NT2/D1 (cell line): ENCODE measurements at regions not wholly inside any gene's neighbourhood (a gene's known extent, or its start where the extent isn't known, plus 50 kb on each side); places are given as distances from the start of the nearest gene placed in this dataset.

ENCODE experiments used
- DNase-seq: peaks from one replicate; pipeline ENCODE4 v3.0.0-alpha.2; 2011; ENCODE audit warnings: low read depth, low spot score
- H3K27me3 ChIP-seq: 2 replicates; pipeline ENCODE4 v1.6.0; 2011; ENCODE audit warnings: mild to moderate bottlenecking; ENCODE audit not compliant: insufficient read length, insufficient read depth
- H3K36me3 ChIP-seq: 2 replicates; pipeline ENCODE4 v1.6.1; 2011; ENCODE audit warnings: mild to moderate bottlenecking, low read length, mixed read lengths; ENCODE audit not compliant: insufficient read depth, insufficient read length
- H3K4me1 ChIP-seq: 2 replicates; pipeline ENCODE4 v1.5.1; 2011; ENCODE audit not compliant: insufficient read depth, insufficient read length
- H3K4me3 ChIP-seq: 2 replicates; pipeline ENCODE4 v1.5.1; 2011; ENCODE audit warnings: low read depth; ENCODE audit not compliant: insufficient read length
- H3K9ac ChIP-seq: 2 replicates; pipeline ENCODE4 v1.6.0; 2011; ENCODE audit warnings: low read depth; ENCODE audit not compliant: insufficient read length
- H3K9me3 ChIP-seq: 2 replicates; pipeline ENCODE4 v1.5.1; 2011; ENCODE audit warnings: mild to moderate bottlenecking, low read length; ENCODE audit not compliant: insufficient read depth
- SUZ12 ChIP-seq: IDR thresholded peaks from 2 replicates; pipeline ENCODE4 v1.6.1; 2011; ENCODE audit not compliant: insufficient read length, insufficient read depth; ENCODE audit errors: extremely low read depth
- YY1 ChIP-seq: IDR thresholded peaks from 2 replicates; pipeline ENCODE4 v1.6.1; 2011; ENCODE audit not compliant: insufficient read length, insufficient read depth
- ZNF274 ChIP-seq: IDR thresholded peaks from 2 replicates; pipeline ENCODE4 v1.6.1; 2011; ENCODE audit warnings: mild to moderate bottlenecking, low read depth, low read length

GRCh38 chr18:30527917-30528316 is 514.6 kb downstream of the DSC3 start:
- Histone ChIP-seq H3K4me3 (no peak overlapping the region), H3K9ac (no peak overlapping the region), H3K4me1 (no peaks in the 10 kb centered on the region), H3K36me3 (no peaks in the 10 kb centered on the region), H3K9me3 (no peaks in the 10 kb centered on the region), H3K27me3 (no peaks in the 10 kb centered on the region)
- TF ChIP-seq ZNF274, result no peak
- no peak for TF ChIP-seq SUZ12
- no peak for TF ChIP-seq YY1
- no peak for DNase-seq

- H3K9me3 ChIP-seq, result no peaks in the 10 kb centered on the region
Observed at GRCh38 chr18:30527226-30527625, 515.3 kb downstream of the DSC3 start.

GRCh38 chr18:30522288-30522929 is 520.1 kb downstream of the DSC3 start:
- peak; percentile 0 for DNase-seq
- H3K9ac ChIP-seq, result no peak overlapping the region
- no peaks in the 10 kb centered on the region for H3K36me3 ChIP-seq
- H3K4me1 ChIP-seq, result no peaks in the 10 kb centered on the region
- no peaks in the 10 kb centered on the region for H3K9me3 ChIP-seq
- no peak for TF ChIP-seq YY1
- TF ChIP-seq SUZ12, result no peak
- TF ChIP-seq ZNF274, result no peak
- H3K4me3 ChIP-seq, result no peak overlapping the region
- no peaks in the 10 kb centered on the region for H3K27me3 ChIP-seq

More at GRCh38 chr18:30527226-30527625, 515.3 kb downstream of the DSC3 start:
- Histone ChIP-seq H3K27me3 (no peaks in the 10 kb centered on the region), H3K4me3 (no peak overlapping the region), H3K36me3 (no peaks in the 10 kb centered on the region), H3K4me1 (no peaks in the 10 kb centered on the region), H3K9ac (no peak overlapping the region)
- DNase-seq, result no peak
- TF ChIP-seq ZNF274 (no peak), SUZ12 (no peak), YY1 (no peak)

GRCh38 chr18:30514059-30514458 is 528.5 kb downstream of the DSC3 start:
- no peak for DNase-seq
- no peaks in the 10 kb centered on the region for H3K4me1 ChIP-seq
- H3K36me3 ChIP-seq, result no peaks in the 10 kb centered on the region
- H3K9me3 ChIP-seq, result no peaks in the 10 kb centered on the region
- H3K4me3 ChIP-seq, result no peak overlapping the region
- no peak overlapping the region for H3K9ac ChIP-seq
- H3K27me3 ChIP-seq, result no peaks in the 10 kb centered on the region
- TF ChIP-seq YY1, result no peak
- no peak for TF ChIP-seq ZNF274
- TF ChIP-seq SUZ12, result no peak

GRCh38 chr18:30512872-30513271 is 529.7 kb downstream of the DSC3 start:
- Histone ChIP-seq H3K27me3 (no peaks in the 10 kb centered on the region), H3K36me3 (no peaks in the 10 kb centered on the region), H3K9me3 (no peaks in the 10 kb centered on the region), H3K9ac (no peak overlapping the region), H3K4me1 (no peaks in the 10 kb centered on the region), H3K4me3 (no peak overlapping the region)
- no peak for DNase-seq
- TF ChIP-seq YY1 (no peak), SUZ12 (no peak), ZNF274 (no peak)

GRCh38 chr18:30510882-30511281 is 531.7 kb downstream of the DSC3 start:
- H3K27me3 ChIP-seq, result no peaks in the 10 kb centered on the region
- no peak overlapping the region for H3K9ac ChIP-seq
- H3K4me1 ChIP-seq, result no peaks in the 10 kb centered on the region
- H3K36me3 ChIP-seq, result no peaks in the 10 kb centered on the region
- no peak for DNase-seq
- TF ChIP-seq SUZ12 (no peak), YY1 (no peak), ZNF274 (no peak)
- no peaks in the 10 kb centered on the region for H3K9me3 ChIP-seq
- H3K4me3 ChIP-seq, result no peak overlapping the region

- H3K27me3 ChIP-seq, result no peaks in the 10 kb centered on the region
- H3K4me3 ChIP-seq, result no peak overlapping the region
- TF ChIP-seq SUZ12, result no peak
- TF ChIP-seq ZNF274, result no peak
- no peak for TF ChIP-seq YY1
- H3K9ac ChIP-seq, result no peak overlapping the region
- no peaks in the 10 kb centered on the region for H3K4me1 ChIP-seq
- H3K36me3 ChIP-seq, result no peaks in the 10 kb centered on the region
- DNase-seq, result no peak
- no peaks in the 10 kb centered on the region for H3K9me3 ChIP-seq
Observed at GRCh38 chr18:30501594-30501993, 540.9 kb downstream of the DSC3 start.
